GM23338 (cell line): ENCODE measurements at regions not wholly inside any gene's neighbourhood (a gene's known extent, or its start where the extent isn't known, plus 50 kb on each side); places are given as distances from the start of the nearest gene placed in this dataset.
"Not testable (repeated sequence)": the region's sequence is repeated elsewhere in the genome, so short reads cannot be mapped to it uniquely, and the experiment has no call there.

Experiments used
- ATAC-seq: fragments of 200-7000 bp; cut with Tn5 transposase; 3 replicates; pipeline ENCODE4 v1.9.1; 2020
- DNase-seq: peaks from one replicate; pipeline ENCODE4 v3.0.0-alpha.2; 2015; ENCODE audit warnings: low spot score
- H2AFZ ChIP-seq: fragments of 200-600 bp; sonication (generic); 2 replicates; pipeline ENCODE4 v1.8.0; 2016; ENCODE audit warnings: antibody characterized with exemption, mild to moderate bottlenecking, moderate library complexity
- H3F3A ChIP-seq: fragments of 200-600 bp; sonication (generic); replicated peaks from 2 replicates; pipeline ENCODE4 v1.8.0; 2017; ENCODE audit warnings: antibody characterized with exemption, mixed run types, low read depth
- H3K27ac ChIP-seq: fragments of 200-600 bp; sonication (generic); 2 replicates; pipeline ENCODE4 v1.6.1; 2016; ENCODE audit warnings: low read depth
- H3K27me3 ChIP-seq: fragments of 200-600 bp; sonication (generic); 2 replicates; pipeline ENCODE4 v1.8.0; 2016; ENCODE audit warnings: mild to moderate bottlenecking, mixed run types, moderate library complexity; ENCODE audit not compliant: insufficient read depth
- H3K36me3 ChIP-seq: fragments of 200-600 bp; sonication (generic); 2 replicates; pipeline ENCODE4 v1.8.0; 2016; ENCODE audit warnings: mild to moderate bottlenecking; ENCODE audit not compliant: insufficient read depth
- H3K4me1 ChIP-seq: fragments of 200-600 bp; sonication (generic); 2 replicates; pipeline ENCODE4 v1.8.0; 2016; ENCODE audit warnings: mild to moderate bottlenecking, moderate library complexity; ENCODE audit not compliant: insufficient read depth
- H3K4me2 ChIP-seq: fragments of 200-600 bp; sonication (generic); 2 replicates; pipeline ENCODE4 v1.7.1; 2017; ENCODE audit warnings: mixed run types
- H3K4me3 ChIP-seq: fragments of 200-600 bp; sonication (generic); 2 replicates; pipeline ENCODE4 v1.6.1; 2016; ENCODE audit warnings: mixed run types
- H3K79me2 ChIP-seq: fragments of 200-600 bp; sonication (generic); replicated peaks from 2 replicates; pipeline ENCODE4 v1.8.0; 2017; ENCODE audit warnings: mild to moderate bottlenecking; ENCODE audit not compliant: insufficient read depth
- H3K9me2 ChIP-seq: fragments of 200-600 bp; sonication (generic); 2 replicates; pipeline ENCODE4 v1.8.0; 2017; ENCODE audit not compliant: insufficient read depth
- H4K20me1 ChIP-seq: fragments of 200-600 bp; sonication (generic); replicated peaks from 2 replicates; pipeline ENCODE4 v1.8.0; 2017; ENCODE audit warnings: mild to moderate bottlenecking; ENCODE audit not compliant: insufficient read depth
- H3K27ac Mint-ChIP-seq: 2 replicates; pipeline ENCODE4 v1.8.0; 2020; ENCODE audit warnings: inconsistent platforms, mild to moderate bottlenecking, moderate library complexity, mixed read lengths
- H3K27me3 Mint-ChIP-seq: 3 replicates; pipeline ENCODE4 v1.8.0; 2022; ENCODE audit warnings: low read depth, mild to moderate bottlenecking, moderate library complexity, mixed read lengths, inconsistent platforms; ENCODE audit not compliant: insufficient read depth, poor library complexity
- H3K36me3 Mint-ChIP-seq: 3 replicates; pipeline ENCODE4 v1.8.0; 2021; ENCODE audit warnings: low read depth, mild to moderate bottlenecking, inconsistent platforms, moderate library complexity, mixed read lengths
- H3K4me1 Mint-ChIP-seq: 3 replicates; pipeline ENCODE4 v1.8.0; 2020; ENCODE audit warnings: mild to moderate bottlenecking, inconsistent platforms, mixed read lengths
- H3K4me3 Mint-ChIP-seq: 3 replicates; pipeline ENCODE4 v1.8.0; 2021; ENCODE audit warnings: moderate library complexity, mild to moderate bottlenecking, inconsistent platforms, mixed read lengths
- H3K9me3 Mint-ChIP-seq: 3 replicates; pipeline ENCODE4 v1.8.0; 2020; ENCODE audit warnings: moderate library complexity, mild to moderate bottlenecking, inconsistent platforms, mixed read lengths
- CREB1 ChIP-seq: fragments of 250-450 bp; sonication (Bioruptor Pico); IDR thresholded peaks from 2 replicates; pipeline ENCODE4 v1.5.0; 2020; ENCODE audit warnings: low read depth, mild to moderate bottlenecking, moderate library complexity
- CTCF ChIP-seq, 2 experiments: fragments of 200-600 bp in 1 of 2; sonication (generic) in 1 of 2; conservative IDR thresholded peaks; 2 replicates each; pipeline versions ENCODE4 v1.5.1 to v1.6.1; 2016 to 2017; ENCODE audit warnings: antibody characterized with exemption in 2 of 2, low read depth in 2 of 2, mild to moderate bottlenecking in 2 of 2, moderate library complexity in 1 of 2
- ETS1 ChIP-seq: IDR thresholded peaks from 2 replicates; pipeline ENCODE4 v1.6.1; 2016; ENCODE audit warnings: antibody characterized with exemption
- EZH2 ChIP-seq: fragments of 200-600 bp; sonication (generic); IDR thresholded peaks from one replicate; pipeline ENCODE4 v1.8.0; 2017; ENCODE audit warnings: antibody characterized with exemption, mild to moderate bottlenecking, low read depth; ENCODE audit not compliant: unreplicated experiment
- EZH2phosphoT487 ChIP-seq: fragments of 200-600 bp; sonication (generic); IDR thresholded peaks from one replicate; pipeline ENCODE4 v1.8.1; 2018; ENCODE audit warnings: antibody characterized with exemption; ENCODE audit not compliant: unreplicated experiment
- JUNB ChIP-seq: IDR thresholded peaks from one replicate; pipeline ENCODE4 v1.6.1; 2016; ENCODE audit warnings: antibody characterized with exemption; ENCODE audit not compliant: unreplicated experiment
- REST ChIP-seq: IDR thresholded peaks from one replicate; pipeline ENCODE4 v1.6.1; 2018; ENCODE audit warnings: antibody characterized with exemption; ENCODE audit not compliant: unreplicated experiment
- STAT1 ChIP-seq: IDR thresholded peaks from one replicate; pipeline ENCODE4 v1.6.1; 2016; ENCODE audit warnings: antibody characterized with exemption; ENCODE audit not compliant: unreplicated experiment
- ZNF331 ChIP-seq: fragments of 250-450 bp; sonication (Bioruptor Pico); IDR thresholded peaks from 2 replicates; pipeline ENCODE4 v1.5.0; 2020; ENCODE audit warnings: low read depth, mild to moderate bottlenecking, moderate library complexity

DNA sequence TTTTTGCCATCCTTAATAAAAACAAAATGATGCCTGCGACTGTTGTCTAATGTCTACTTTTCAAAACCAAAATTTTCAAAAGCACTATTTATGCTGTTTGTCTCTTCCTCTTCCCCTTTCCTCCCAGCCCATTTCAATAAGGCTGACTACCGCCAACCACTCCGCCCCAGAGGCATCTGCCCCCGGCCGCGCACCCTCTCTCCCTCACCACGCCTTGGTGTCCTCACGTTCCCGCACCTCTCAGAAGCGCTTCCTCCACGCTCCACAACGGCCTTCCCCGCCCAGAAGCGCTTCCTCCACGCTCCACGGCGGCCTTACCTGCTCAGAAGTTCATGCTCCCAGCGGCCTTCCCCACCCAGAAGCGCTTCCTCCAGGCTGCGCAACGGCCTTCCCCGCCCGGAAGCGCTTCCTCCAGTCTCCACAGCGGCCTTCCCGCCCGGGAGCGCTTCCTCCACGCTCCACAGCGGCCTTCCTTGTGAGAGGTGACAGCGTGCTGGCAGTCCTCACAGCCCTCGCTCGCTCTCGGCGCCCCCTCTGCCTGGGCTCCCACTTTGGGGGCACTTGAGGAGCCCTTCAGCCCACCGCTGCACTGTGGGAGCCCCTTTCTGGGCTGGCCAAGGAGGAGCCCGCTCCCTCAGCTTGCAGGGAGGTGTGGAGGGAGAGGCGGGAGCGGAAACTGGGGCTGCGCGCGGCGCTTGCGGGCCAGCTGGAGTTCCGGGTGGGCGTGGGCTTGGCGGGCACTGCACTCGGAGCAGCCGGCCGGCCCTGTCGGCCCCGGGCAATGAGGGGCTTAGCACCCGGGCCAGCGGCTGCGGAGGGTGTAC lies 490.4 kb upstream of the ZFP42 start (continued):
- TF ChIP-seq EZH2 (no peak), ETS1 (no peak), REST (no peak), JUNB (no peak), STAT1 (no peak), CTCF (conservative IDR thresholded peaks at IDR 0.05; ENCODE audit: low read depth in 2 of 2) (no peak), EZH2phosphoT487 (no peak), CREB1 (CRISPR knock-in tag) (no peak), ZNF331 (CRISPR knock-in tag) (no peak)

GRCh38 chr4:187505798-187506141 lies 489.8 kb upstream of the ZFP42 start:
- not testable (repeated sequence) for H3K27ac ChIP-seq, H4K20me1 ChIP-seq, H3F3A ChIP-seq, H2AFZ ChIP-seq, H3K27ac Mint-ChIP-seq, H3K27me3 ChIP-seq, H3K27me3 Mint-ChIP-seq, H3K36me3 Mint-ChIP-seq, H3K9me3 Mint-ChIP-seq, H3K36me3 ChIP-seq, H3K4me1 ChIP-seq, H3K4me1 Mint-ChIP-seq, H3K79me2 ChIP-seq, H3K9me2 ChIP-seq
- DNase-seq (peak; percentile 1), ATAC-seq (peak; percentile 16; the same call in 1 of the 3 replicates)
- H3K4me3 Mint-ChIP-seq = peak overlapping the region; percentile 60; the same call in 2 of the 3 replicates
- Histone ChIP-seq H3K4me3 (peak overlapping the region; percentile 48), H3K4me2 (peak overlapping the region; percentile 68; the same call in 1 of the 2 replicates)
